ENCODE measurements at regions not wholly inside any gene's neighbourhood (a gene's known extent, or its start where the extent isn't known, plus 50 kb on each side); places are given as distances from the start of the nearest gene placed in this dataset.
A peak's percentile ranks its signal among the peaks of the same experiment; 100 is the strongest.

DNA sequence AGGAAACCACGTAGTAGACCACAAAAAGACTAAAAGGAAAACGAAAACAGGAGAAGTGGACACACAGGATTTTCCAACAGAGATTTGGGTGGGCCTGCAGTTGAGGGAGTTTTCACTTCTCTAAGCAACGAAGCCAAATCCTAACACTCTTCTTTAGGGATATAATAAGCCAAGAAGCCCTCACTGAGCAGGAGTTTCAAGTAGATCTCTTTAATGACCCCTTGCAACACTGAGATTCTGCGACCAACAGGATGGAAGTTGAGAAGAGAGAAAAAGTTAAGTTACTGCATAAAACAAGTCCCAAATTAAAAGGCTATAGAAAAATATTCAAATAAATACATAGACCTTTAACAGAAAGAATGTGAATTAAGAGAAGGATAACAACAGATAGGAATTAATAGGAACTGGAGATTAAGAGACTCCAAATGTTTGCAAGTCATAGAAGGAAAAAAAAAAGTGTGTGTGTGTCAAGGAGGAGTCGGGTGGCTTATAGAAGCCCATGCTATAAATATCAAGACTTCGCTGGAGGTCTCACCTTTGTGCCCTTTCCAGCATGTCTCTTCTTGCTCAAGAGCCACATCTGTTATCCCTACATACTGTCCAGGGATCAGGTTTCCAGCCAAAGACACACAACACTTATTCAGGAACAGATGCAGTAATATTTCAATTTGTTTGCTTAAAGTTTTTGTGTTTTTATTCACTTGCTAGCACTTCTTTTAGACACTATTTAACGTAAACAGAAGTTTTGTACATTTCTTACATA is 69.4 kb upstream of the ARHGAP28 start:
- no peak for DNase-seq

DNA sequence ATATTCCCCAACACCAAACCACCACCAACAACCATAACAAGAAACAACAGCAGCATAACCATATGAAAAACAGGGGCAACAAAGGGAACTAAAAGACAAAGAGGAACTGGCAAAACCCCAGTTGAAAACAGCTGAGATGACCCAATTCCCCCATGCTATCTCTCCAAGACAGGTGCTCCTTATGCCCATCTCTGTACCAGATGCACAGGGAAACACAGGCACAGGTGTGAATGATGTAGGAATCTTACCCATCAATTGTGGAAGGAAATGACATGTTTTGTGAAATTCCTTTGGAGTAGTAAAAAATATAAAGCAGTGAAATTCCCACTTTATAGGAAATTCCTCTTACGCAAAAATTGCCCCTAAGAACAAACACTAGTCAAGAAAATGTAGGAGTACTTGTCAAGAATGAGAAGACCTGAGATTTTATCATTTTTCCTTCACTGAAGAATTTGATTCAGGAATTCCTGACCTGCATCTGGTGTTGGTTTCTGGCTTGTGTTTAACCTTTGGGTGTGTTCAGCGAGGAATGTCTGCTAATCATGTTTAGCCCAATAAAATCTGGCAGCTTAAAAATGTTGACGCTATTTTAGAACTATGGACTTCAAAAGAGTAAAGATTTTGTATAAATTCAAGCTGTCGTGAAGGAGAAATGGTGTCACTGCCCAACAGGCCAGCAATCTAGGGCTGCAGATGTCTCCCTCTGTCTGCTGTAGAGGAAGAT is 67.7 kb upstream of the ARHGAP28 start:
- peak; percentile 60 for DNase-seq

DNA sequence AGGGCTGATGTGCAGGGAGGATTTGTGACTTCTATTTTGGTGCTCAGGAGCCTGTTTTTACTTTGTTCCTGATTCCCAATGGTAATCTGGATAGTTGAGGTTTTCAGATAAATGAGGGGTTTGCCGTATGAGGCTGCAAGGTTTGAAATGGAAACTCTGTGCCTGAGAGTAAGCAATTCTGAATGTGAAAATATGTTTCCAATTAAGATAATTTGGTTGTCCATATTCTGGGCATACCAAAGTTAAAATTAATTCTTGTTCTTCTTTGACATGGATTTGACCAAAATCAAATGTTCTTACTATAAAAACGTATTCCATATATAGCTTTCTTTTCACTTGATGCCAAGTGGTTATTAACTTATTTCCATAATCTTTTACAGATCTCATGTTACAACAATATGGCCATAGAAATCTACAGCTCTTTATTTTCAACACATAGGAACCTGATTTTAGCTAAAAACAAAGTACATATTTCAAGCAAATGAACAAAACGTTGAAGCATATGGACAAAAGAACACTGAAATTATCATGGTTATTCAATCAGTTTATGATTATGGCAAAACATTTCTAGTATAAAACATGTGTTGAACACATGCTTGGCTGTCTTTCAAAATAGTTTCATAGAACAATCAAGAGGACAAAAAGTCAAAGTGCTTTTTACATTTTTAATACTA is 63.4 kb upstream of the ARHGAP28 start:
- no peak for DNase-seq

DNA sequence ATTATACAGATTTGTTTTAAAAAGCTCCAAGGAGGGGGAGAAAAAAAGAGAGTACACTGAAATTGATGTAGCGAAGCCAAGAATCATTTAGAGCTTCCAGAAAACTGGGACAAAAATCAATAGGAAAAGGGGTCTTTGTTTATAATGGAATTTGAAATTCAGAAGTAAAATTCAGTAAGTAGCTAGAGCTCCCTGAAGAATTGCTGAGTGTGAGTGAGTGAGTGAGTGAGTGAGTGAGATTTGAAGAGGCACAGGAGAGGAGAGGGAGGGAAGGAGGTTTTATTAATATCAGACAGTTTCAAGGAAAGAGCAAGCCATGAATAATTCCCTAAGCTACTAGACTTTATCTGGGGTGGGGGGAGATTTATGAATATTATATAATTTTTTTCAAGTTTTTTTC is 60.7 kb upstream of the ARHGAP28 start:
- no peak for DNase-seq

DNA sequence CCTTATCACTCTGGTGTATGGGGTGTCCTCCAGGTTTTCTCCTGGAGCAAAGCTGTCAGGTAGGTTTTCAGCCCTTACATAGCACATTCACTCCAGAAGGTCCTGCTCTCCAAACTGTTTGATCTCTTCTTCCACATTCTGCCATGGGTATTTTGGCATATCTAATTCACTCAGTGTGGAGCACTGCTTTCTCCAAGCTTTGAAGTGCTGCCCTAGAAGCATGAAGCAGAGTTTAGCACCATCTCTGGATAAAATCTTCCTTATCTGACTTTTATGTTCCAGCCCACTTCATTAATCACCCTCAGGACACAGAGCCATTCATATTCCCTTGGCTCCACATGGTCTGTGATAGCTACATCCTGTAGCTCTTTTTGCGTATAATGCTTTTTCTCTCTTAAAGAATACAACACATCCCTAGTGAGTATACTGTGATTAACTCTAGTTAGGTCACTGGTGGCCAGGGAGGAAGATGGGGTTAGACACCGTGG is 56.7 kb upstream of the ARHGAP28 start:
- DNase-seq = no peak

DNA sequence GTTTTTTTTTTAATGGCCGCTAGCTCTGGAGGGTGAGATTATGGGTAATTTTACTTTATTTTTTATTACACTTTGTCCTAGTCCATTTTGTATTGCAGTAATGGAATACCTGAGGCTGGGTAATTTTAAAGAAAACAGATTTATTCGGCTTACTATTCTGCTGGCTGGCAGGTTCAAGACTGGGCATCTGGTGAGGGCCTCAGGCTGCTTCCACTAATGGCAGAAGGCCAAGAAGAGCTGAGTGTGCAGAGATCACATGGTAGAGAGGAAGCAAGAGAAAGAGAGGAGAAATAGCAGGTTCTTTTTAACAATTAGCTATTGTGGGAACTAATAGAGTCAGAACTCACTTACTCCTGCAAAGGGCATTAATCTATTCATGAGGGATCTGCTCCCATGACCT is 52.4 kb upstream of the ARHGAP28 start:
- no peak for DNase-seq

DNA sequence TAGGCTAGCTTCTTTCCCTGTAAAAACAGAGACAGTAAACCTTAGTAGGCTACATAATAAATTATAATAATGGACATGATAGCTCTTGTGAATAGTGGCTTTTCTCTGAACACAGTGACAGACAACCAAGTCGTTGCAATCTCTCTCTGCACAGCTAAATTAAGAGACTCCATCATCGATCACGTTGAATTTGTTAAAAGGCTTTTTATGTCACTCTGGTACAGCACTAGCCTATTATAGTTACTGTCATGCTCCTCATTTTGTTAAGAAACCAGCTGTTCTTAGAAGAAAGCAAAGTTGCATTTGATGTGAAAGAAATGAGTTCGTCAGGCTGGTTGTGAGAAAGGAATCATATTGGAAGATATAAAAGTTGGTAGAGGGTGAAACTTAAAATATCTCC is 50.3 kb upstream of the ARHGAP28 start:
- no peak for DNase-seq
